IMR-90 (cell line): ENCODE measurements at regions not wholly inside any gene's neighbourhood (a gene's known extent, or its start where the extent isn't known, plus 50 kb on each side); places are given as distances from the start of the nearest gene placed in this dataset.

ENCODE experiments used
- ATAC-seq: fragments of 200-7000 bp; cut with Tn5 transposase; 2 replicates; pipeline ENCODE4 v1.9.1; 2020; ENCODE audit warnings: low read depth, mild to moderate bottlenecking, moderate library complexity
- BruUV-seq: library from RNA; stranded (reverse); fragments of 400-500 nt; replicated peaks from 2 replicates; lab custom pipeline; 2021; lab: Mats Ljungman, UMichigan
- CTCF ChIA-PET: fragments of 300-600 bp; formaldehyde crosslinking; extraction: SDS; loops from one replicate; lab custom pipeline; 2021; ENCODE audit warnings: antibody characterized with exemption; lab: Yijun Ruan, JAX
- POLR2A ChIA-PET: fragments of 300-600 bp; sonication (Branson Sonifier 250); formaldehyde crosslinking; loops from one replicate; lab custom pipeline; 2022; ENCODE audit warnings: antibody characterized with exemption; ENCODE audit not compliant: unreplicated experiment; lab: Charles Lee
- DNase-seq: peaks from one replicate; pipeline ENCODE4 v3.0.0; 2013
- H2AFZ ChIP-seq: replicated peaks from 2 replicates; pipeline ENCODE3; 2013; ENCODE audit warnings: low read length, mild to moderate bottlenecking; ENCODE audit not compliant: poor library complexity
- H2AK5ac ChIP-seq: 2 replicates; pipeline ENCODE4 v1.6.1; 2013; ENCODE audit warnings: low read depth, low read length, inconsistent platforms
- H2AK9ac ChIP-seq: replicated peaks from 2 replicates; pipeline ENCODE3; 2013; ENCODE audit warnings: mild to moderate bottlenecking, low read depth, low read length, moderate library complexity; ENCODE audit not compliant: poor library complexity
- H2BK120ac ChIP-seq: 2 replicates; pipeline ENCODE4 v1.6.1; 2013; ENCODE audit warnings: low read depth, low read length, inconsistent platforms
- H2BK15ac ChIP-seq: 3 replicates; pipeline ENCODE4 v1.6.1; 2013; ENCODE audit warnings: low read depth, low read length, inconsistent platforms
- H2BK20ac ChIP-seq: 2 replicates; pipeline ENCODE4 v1.6.1; 2013; ENCODE audit warnings: low read depth, mild to moderate bottlenecking, inconsistent platforms, low read length, moderate library complexity
- H2BK5ac ChIP-seq: 2 replicates; pipeline ENCODE4 v1.6.1; 2013; ENCODE audit warnings: mild to moderate bottlenecking, low read depth, low read length, inconsistent platforms; ENCODE audit not compliant: poor library complexity, severe bottlenecking
- H3K14ac ChIP-seq: replicated peaks from 2 replicates; pipeline ENCODE4 v1.6.1; 2013; ENCODE audit warnings: low read depth, low read length, inconsistent platforms
- H3K18ac ChIP-seq: 2 replicates; pipeline ENCODE4 v1.6.1; 2013; ENCODE audit warnings: low read depth, low read length, control low read depth
- H3K23ac ChIP-seq: 2 replicates; pipeline ENCODE4 v1.6.1; 2013; ENCODE audit warnings: low read depth, low read length, inconsistent platforms
- H3K27ac ChIP-seq: 2 replicates; pipeline ENCODE4 v1.5.1; 2013; ENCODE audit warnings: mild to moderate bottlenecking, control low read depth, low read length; ENCODE audit not compliant: insufficient read depth
- H3K27me3 ChIP-seq: 2 replicates; pipeline ENCODE4 v1.6.1; 2013; ENCODE audit warnings: low read length; ENCODE audit not compliant: control insufficient read depth, insufficient read depth
- H3K36me3 ChIP-seq: 2 replicates; pipeline ENCODE4 v1.6.1; 2013; ENCODE audit warnings: low read length, mixed read lengths; ENCODE audit not compliant: control insufficient read depth, insufficient read depth
- H3K4ac ChIP-seq: 2 replicates; pipeline ENCODE4 v1.6.1; 2013; ENCODE audit warnings: low read depth, low read length, inconsistent platforms
- H3K4me1 ChIP-seq: 2 replicates; pipeline ENCODE4 v1.6.1; 2013; ENCODE audit warnings: low read length, mixed read lengths; ENCODE audit not compliant: control insufficient read depth, insufficient read depth
- H3K4me2 ChIP-seq: 2 replicates; pipeline ENCODE4 v1.6.1; 2013; ENCODE audit warnings: low read depth, mild to moderate bottlenecking, control low read depth, low read length, moderate library complexity
- H3K4me3 ChIP-seq: 2 replicates; pipeline ENCODE4 v1.5.1; 2013; ENCODE audit warnings: low read depth, mild to moderate bottlenecking, control low read depth, low read length, moderate library complexity; ENCODE audit not compliant: insufficient read depth
- H3K56ac ChIP-seq: 2 replicates; pipeline ENCODE4 v1.6.1; 2013; ENCODE audit warnings: low read length, inconsistent platforms; ENCODE audit not compliant: insufficient read depth; ENCODE audit errors: extremely low read depth
- H3K79me1 ChIP-seq, 2 experiments: 2 replicates each; pipeline ENCODE4 v1.6.1; 2013; ENCODE audit warnings: low read length in 2 of 2, inconsistent platforms in 1 of 2, low read depth in 1 of 2
- H3K9ac ChIP-seq: 2 replicates; pipeline ENCODE4 v1.6.1; 2013; ENCODE audit warnings: low read depth, low read length, control low read depth
- H3K9me1 ChIP-seq: 2 replicates; pipeline ENCODE4 v1.6.1; 2013; ENCODE audit warnings: low read length, inconsistent platforms; ENCODE audit not compliant: insufficient read depth
- H3K9me3 ChIP-seq: 2 replicates; pipeline ENCODE4 v1.6.1; 2013; ENCODE audit warnings: low read length; ENCODE audit not compliant: control insufficient read depth, insufficient read depth
- H4K20me1 ChIP-seq: 2 replicates; pipeline ENCODE4 v1.6.1; 2013; ENCODE audit warnings: low read length, inconsistent platforms; ENCODE audit not compliant: insufficient read depth
- H4K5ac ChIP-seq: 2 replicates; pipeline ENCODE4 v1.6.1; 2013; ENCODE audit warnings: mild to moderate bottlenecking, low read depth, low read length, control low read depth
- H4K8ac ChIP-seq, 2 experiments: 2 replicates each; pipeline ENCODE4 v1.6.1; 2013; ENCODE audit warnings: low read depth in 2 of 2, low read length in 2 of 2, control low read depth in 1 of 2, inconsistent platforms in 1 of 2
- H4K91ac ChIP-seq: 2 replicates; pipeline ENCODE4 v1.6.1; 2013; ENCODE audit warnings: low read depth, low read length, inconsistent platforms; ENCODE audit not compliant: insufficient read depth
- BHLHE40 ChIP-seq: fragments of 150-350 bp; IDR thresholded peaks from 2 replicates; pipeline ENCODE4 v1.6.1; 2016; ENCODE audit warnings: mild to moderate bottlenecking, low read depth, low read length
- CEBPB ChIP-seq: IDR thresholded peaks from 2 replicates; pipeline ENCODE4 v1.6.1; 2012; ENCODE audit warnings: low read depth, low read length, improper control_type of control experiment
- CHD1 ChIP-seq: IDR thresholded peaks from 2 replicates; pipeline ENCODE4 v1.6.1; 2012; ENCODE audit warnings: low read depth, low read length, improper control_type of control experiment
- CTCF ChIP-seq: conservative IDR thresholded peaks from 2 replicates; pipeline ENCODE4 v1.5.1; 2012; ENCODE audit warnings: mild to moderate bottlenecking, low read depth, low read length, improper control_type of control experiment
- ELK1 ChIP-seq: fragments of 150-350 bp; IDR thresholded peaks from 2 replicates; pipeline ENCODE4 v1.6.1; 2016; ENCODE audit warnings: low read depth, mild to moderate bottlenecking, low read length, moderate library complexity, borderline replicate concordance
- FOS ChIP-seq: fragments of 150-350 bp; IDR thresholded peaks from 2 replicates; pipeline ENCODE4 v1.6.1; 2016; ENCODE audit warnings: low read depth, low read length
- MAFK ChIP-seq: IDR thresholded peaks from 2 replicates; pipeline ENCODE4 v1.6.1; 2012; ENCODE audit warnings: low read depth, low read length, improper control_type of control experiment
- MAZ ChIP-seq: IDR thresholded peaks from 2 replicates; pipeline ENCODE4 v1.6.1; 2012; ENCODE audit warnings: low read depth, mild to moderate bottlenecking, low read length, improper control_type of control experiment, moderate library complexity, borderline replicate concordance
- MXI1 ChIP-seq: IDR thresholded peaks from 2 replicates; pipeline ENCODE4 v1.6.1; 2012; ENCODE audit warnings: low read depth, mild to moderate bottlenecking, low read length, moderate library complexity, borderline replicate concordance
- NFE2L2 ChIP-seq: fragments of 150-350 bp; IDR thresholded peaks from 2 replicates; pipeline ENCODE4 v1.6.1; 2016; ENCODE audit warnings: low read depth, mild to moderate bottlenecking, low read length
- POLR2A ChIP-seq: IDR thresholded peaks from 2 replicates; pipeline ENCODE4 v1.6.1; 2012; ENCODE audit warnings: mild to moderate bottlenecking, low read depth, low read length
- RAD21 ChIP-seq: IDR thresholded peaks from 2 replicates; pipeline ENCODE4 v1.6.1; 2012; ENCODE audit warnings: low read length, improper control_type of control experiment
- RCOR1 ChIP-seq: IDR thresholded peaks from 2 replicates; pipeline ENCODE4 v1.6.1; 2012; ENCODE audit warnings: mild to moderate bottlenecking, low read length, improper control_type of control experiment; ENCODE audit not compliant: insufficient replicate concordance
- RFX5 ChIP-seq: IDR thresholded peaks from 2 replicates; pipeline ENCODE4 v1.8.0; 2012; ENCODE audit warnings: low read depth, mild to moderate bottlenecking, low read length, moderate library complexity
- SMC3 ChIP-seq: fragments of 150-350 bp; IDR thresholded peaks from 2 replicates; pipeline ENCODE4 v1.6.1; 2016; ENCODE audit warnings: low read depth, mild to moderate bottlenecking, antibody characterized with exemption, low read length, moderate library complexity
- USF2 ChIP-seq: fragments of 150-350 bp; IDR thresholded peaks from 2 replicates; pipeline ENCODE4 v1.6.1; 2017; ENCODE audit warnings: mild to moderate bottlenecking, antibody characterized with exemption, low read length, low read depth
- WGBS, 2 experiments: methylation state at CpG; one replicate each; pipeline versions ENCODE4 v1.1.5 to v1.1.7; 2013; ENCODE audit warnings: missing lambda C conversion rate in 2 of 2; ENCODE audit not compliant: insufficient read length in 1 of 2; ENCODE audit errors: extremely low coverage in 2 of 2; 5-methylcytosine and 5-hydroxymethylcytosine counted together
- dilution Hi-C: fragments of 300-500 bp; cut with HindIII; formaldehyde crosslinking; loops from one replicate; pipeline ENCODE4 v1.14.3; 2018; ENCODE audit warnings: low sequenced_read_pairs; ENCODE audit not compliant: unreplicated experiment
- in situ Hi-C: fragments of 300-500 bp; cut with MboI; formaldehyde crosslinking; loops from 3 replicates; pipeline ENCODE4 v1.14.3; 2019; ENCODE audit warnings: low sequenced_read_pairs, inconsistent platforms, mixed read lengths
- intact Hi-C: fragments of 100-400 bp; cut with micrococcal nuclease; formaldehyde crosslinking; loops from 2 replicates; pipeline ENCODE4 v1.10.0; 2022

GRCh38 chr17:15090533-15090932 lies 174.6 kb downstream of the PMP22 start:
- Histone ChIP-seq H2AK9ac (no peak overlapping the region), H3K14ac (no peak overlapping the region), H3K36me3 (no peaks in the 10 kb centered on the region), H3K79me1 (no peaks in the 10 kb centered on the region), H2AFZ (no peak overlapping the region), H3K27me3 (peaks cover 3% of the 10 kb centered on the region), H3K4me1 (no peaks in the 10 kb centered on the region), H4K20me1 (no peaks in the 10 kb centered on the region), H3K27ac (no peak overlapping the region), H2AK5ac (no peak overlapping the region), H3K9me3 (no peaks in the 10 kb centered on the region), H3K4me2 (no peak overlapping the region), H2BK20ac (no peak overlapping the region), H2BK5ac (no peak overlapping the region), H3K4ac (no peak overlapping the region), H3K18ac (no peak overlapping the region), H3K23ac (no peak overlapping the region), H4K5ac (no peak overlapping the region), H3K4me3 (no peak overlapping the region), H4K8ac (no peak overlapping the region), H3K56ac (no peak overlapping the region), H2BK15ac (no peak overlapping the region), H3K9me1 (no peaks in the 10 kb centered on the region), H4K91ac (no peak overlapping the region), H2BK120ac (no peak overlapping the region), H3K9ac (no peak overlapping the region)
- DNase-seq = no peak
- POLR2A ChIA-PET = no interaction called here
- intact Hi-C loops = no loop called here
- BruUV-seq = no TSS peak
- ATAC-seq = no peak
- WGBS, 2 experiments = no CpG with 5 or more reads among the region's 8 CpGs
- TF ChIP-seq POLR2A (no peak), BHLHE40 (no peak), MAZ (no peak), RCOR1 (no peak), CEBPB (no peak), MXI1 (no peak), NFE2L2 (no peak), USF2 (no peak), CTCF (no peak), MAFK (no peak), RFX5 (no peak), SMC3 (no peak), RAD21 (no peak), ELK1 (no peak), CHD1 (no peak), FOS (no peak)
- dilution Hi-C loops = no loop called here
- in situ Hi-C loops = no loop called here
- CTCF ChIA-PET = no interaction called here
